ENCODE measurements at regions not wholly inside any gene's neighbourhood (a gene's known extent, or its start where the extent isn't known, plus 50 kb on each side); places are given as distances from the start of the nearest gene placed in this dataset.
"Not testable (repeated sequence)": the region's sequence is repeated elsewhere in the genome, so short reads cannot be mapped to it uniquely, and the experiment has no call there.

GRCh38 chr1:83051053-83051452, 947.9 kb downstream of the TTLL7 start:
- TF ChIP-seq, protein P1, sequence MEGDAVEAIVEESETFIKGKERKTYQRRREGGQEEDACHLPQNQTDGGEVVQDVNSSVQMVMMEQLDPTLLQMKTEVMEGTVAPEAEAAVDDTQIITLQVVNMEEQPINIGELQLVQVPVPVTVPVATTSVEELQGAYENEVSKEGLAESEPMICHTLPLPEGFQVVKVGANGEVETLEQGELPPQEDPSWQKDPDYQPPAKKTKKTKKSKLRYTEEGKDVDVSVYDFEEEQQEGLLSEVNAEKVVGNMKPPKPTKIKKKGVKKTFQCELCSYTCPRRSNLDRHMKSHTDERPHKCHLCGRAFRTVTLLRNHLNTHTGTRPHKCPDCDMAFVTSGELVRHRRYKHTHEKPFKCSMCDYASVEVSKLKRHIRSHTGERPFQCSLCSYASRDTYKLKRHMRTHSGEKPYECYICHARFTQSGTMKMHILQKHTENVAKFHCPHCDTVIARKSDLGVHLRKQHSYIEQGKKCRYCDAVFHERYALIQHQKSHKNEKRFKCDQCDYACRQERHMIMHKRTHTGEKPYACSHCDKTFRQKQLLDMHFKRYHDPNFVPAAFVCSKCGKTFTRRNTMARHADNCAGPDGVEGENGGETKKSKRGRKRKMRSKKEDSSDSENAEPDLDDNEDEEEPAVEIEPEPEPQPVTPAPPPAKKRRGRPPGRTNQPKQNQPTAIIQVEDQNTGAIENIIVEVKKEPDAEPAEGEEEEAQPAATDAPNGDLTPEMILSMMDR (conservative IDR thresholded peaks at IDR 0.05) = not testable (repeated sequence)
- not testable (repeated sequence) for TF ChIP-seq ZFX (IDR thresholded peaks at IDR 0.05)

Data from C4-2B (cell line).